ENCODE measurements at regions not wholly inside any gene's neighbourhood (a gene's known extent, or its start where the extent isn't known, plus 50 kb on each side); places are given as distances from the start of the nearest gene placed in this dataset.

DNA sequence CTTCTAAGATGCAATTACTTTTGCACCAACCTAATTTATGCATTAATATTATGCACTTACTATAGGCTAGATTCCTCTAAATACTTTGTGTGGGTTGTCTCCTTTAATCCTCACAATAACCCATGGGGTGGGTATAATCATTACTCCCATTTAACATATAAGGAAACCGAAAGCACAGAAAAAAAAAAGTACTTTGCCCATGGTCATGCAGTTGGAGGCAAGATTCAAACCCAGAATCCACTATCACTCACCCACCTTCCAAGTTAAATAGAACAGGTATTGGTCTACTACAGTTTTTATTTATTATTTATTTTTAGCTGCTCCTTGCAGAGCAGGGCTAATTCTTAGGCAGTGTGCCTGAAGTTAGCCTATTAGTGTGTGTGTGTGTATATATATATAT lies 76.6 kb upstream of the FZD7 start:
- no peaks in the 10 kb centered on the region for H3K9me3 ChIP-seq
- no peak for TF ChIP-seq CTCF (IDR thresholded peaks at IDR 0.05)
- ATAC-seq, result no peak
- H3K4me1 ChIP-seq, result no peaks in the 10 kb centered on the region
- intact Hi-C loops (cut with DNase I), result no loop called here
- H3K27ac ChIP-seq, result no peak overlapping the region
- H3K4me3 ChIP-seq, result no peak overlapping the region
- H3K36me3 ChIP-seq, result no peaks in the 10 kb centered on the region
- H3K27me3 ChIP-seq, result no peaks in the 10 kb centered on the region
- DNase-seq, result no peak

GRCh38 chr2:201959198-201959597 lies 74.5 kb upstream of the FZD7 start:
- Histone ChIP-seq H3K27me3 (no peaks in the 10 kb centered on the region), H3K9me3 (no peaks in the 10 kb centered on the region), H3K27ac (no peak overlapping the region), H3K4me3 (no peak overlapping the region), H3K36me3 (no peaks in the 10 kb centered on the region), H3K4me1 (no peaks in the 10 kb centered on the region)
- DNase-seq, result no peak
- intact Hi-C loops (cut with DNase I), result no loop called here
- TF ChIP-seq CTCF (IDR thresholded peaks at IDR 0.05), result no peak
- no peak for ATAC-seq

- no peak overlapping the region for H3K27ac ChIP-seq
- H3K4me3 ChIP-seq, result no peak overlapping the region
- H3K9me3 ChIP-seq, result no peaks in the 10 kb centered on the region
- no peak for DNase-seq
- no peak for TF ChIP-seq CTCF (IDR thresholded peaks at IDR 0.05)
- no peaks in the 10 kb centered on the region for H3K4me1 ChIP-seq
- H3K36me3 ChIP-seq, result no peaks in the 10 kb centered on the region
- no peaks in the 10 kb centered on the region for H3K27me3 ChIP-seq
- no peak for ATAC-seq
- intact Hi-C loops (cut with DNase I), result no loop called here
Observed at GRCh38 chr2:201959626-201960025, 74.0 kb upstream of the FZD7 start.

DNA sequence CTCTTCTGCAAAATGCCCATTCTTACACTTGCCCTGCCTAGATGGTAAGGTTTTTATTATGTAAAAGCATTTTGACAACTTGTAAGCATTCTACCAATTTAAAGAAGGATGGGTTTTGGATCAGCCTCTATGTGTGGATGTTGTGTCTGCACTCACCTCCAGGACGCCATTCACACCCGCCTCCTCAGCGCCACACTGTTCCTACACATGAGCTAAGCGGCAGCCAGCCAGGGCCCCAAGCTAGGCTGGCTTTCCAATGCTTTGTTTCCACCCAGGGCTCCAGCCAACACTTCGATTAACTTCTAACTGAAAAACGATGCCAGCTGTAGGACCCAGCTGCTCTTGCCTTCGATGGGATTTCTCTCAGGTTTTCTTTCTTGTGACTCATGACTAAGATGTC lies 73.3 kb upstream of the FZD7 start:
- Histone ChIP-seq H3K9me3 (no peaks in the 10 kb centered on the region), H3K36me3 (no peaks in the 10 kb centered on the region), H3K4me3 (no peak overlapping the region), H3K27me3 (no peaks in the 10 kb centered on the region), H3K27ac (no peak overlapping the region), H3K4me1 (no peaks in the 10 kb centered on the region)
- no peak for ATAC-seq
- TF ChIP-seq CTCF (IDR thresholded peaks at IDR 0.05), result no peak
- intact Hi-C loops (cut with DNase I), result no loop called here
- no peak for DNase-seq

DNA sequence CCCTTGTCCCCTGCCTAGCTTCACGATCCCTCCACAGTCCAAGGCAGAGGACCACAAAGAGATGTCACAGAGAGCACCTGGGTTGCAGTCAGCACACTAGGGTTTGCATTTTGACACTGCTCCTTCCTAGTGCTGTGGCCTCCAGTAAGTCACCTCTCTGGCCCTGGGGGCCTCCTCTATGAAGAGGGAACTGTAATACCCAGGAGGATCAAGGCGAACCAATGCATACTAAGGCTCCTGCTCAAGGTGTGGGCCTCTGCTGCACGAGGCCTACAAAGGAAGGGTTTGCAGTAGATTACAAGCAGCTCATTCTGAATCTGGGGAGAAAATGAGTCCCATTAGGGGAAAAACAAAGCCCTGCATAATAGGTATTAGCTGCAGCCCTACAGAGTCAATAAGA lies 72.3 kb upstream of the FZD7 start:
- no peak for ATAC-seq
- DNase-seq, result no peak

More for the DNA sequence above, 72.3 kb upstream of the FZD7 start:
- Histone ChIP-seq H3K27me3 (no peaks in the 10 kb centered on the region), H3K4me1 (no peaks in the 10 kb centered on the region), H3K9me3 (no peaks in the 10 kb centered on the region), H3K4me3 (no peak overlapping the region), H3K36me3 (no peaks in the 10 kb centered on the region), H3K27ac (no peak overlapping the region)
- intact Hi-C loops (cut with DNase I), result no loop called here
- no peak for TF ChIP-seq CTCF (IDR thresholded peaks at IDR 0.05)
